ENCODE measurements at regions not wholly inside any gene's neighbourhood (a gene's known extent, or its start where the extent isn't known, plus 50 kb on each side); places are given as distances from the start of the nearest gene placed in this dataset.

DNA sequence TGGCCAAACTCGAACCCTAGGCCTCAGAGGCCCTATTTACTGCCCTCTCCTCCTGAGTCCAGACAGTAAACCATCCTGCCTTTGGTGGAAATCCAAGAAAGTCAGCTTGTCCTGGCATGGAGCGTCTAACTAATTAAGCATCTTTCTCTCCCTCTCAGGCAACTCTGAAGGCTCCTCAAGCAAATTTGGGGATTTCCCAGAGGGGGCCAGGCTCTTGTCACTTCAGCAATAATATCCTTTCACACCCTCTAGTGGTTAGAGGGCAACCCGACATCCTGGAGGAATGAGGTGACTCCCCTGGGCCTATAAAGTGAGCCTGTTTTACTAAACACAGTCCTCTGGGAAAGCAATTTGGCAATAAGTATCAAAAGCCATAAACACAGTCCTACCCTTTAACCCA lies 60.4 kb downstream of the NOG start:
- Histone ChIP-seq H3K4me1 (no peaks in the 10 kb centered on the region), H3K27ac (no peak overlapping the region), H3K9me3 (peaks cover 19% of the 10 kb centered on the region; the same call in 1 of the 3 replicates), H3K4me3 (no peak overlapping the region), H3K4me2 (no peak overlapping the region)
- no peak for FAIRE-seq
- peak; percentile 89 to 97 for ATAC-seq
- TF ChIP-seq, protein P1, sequence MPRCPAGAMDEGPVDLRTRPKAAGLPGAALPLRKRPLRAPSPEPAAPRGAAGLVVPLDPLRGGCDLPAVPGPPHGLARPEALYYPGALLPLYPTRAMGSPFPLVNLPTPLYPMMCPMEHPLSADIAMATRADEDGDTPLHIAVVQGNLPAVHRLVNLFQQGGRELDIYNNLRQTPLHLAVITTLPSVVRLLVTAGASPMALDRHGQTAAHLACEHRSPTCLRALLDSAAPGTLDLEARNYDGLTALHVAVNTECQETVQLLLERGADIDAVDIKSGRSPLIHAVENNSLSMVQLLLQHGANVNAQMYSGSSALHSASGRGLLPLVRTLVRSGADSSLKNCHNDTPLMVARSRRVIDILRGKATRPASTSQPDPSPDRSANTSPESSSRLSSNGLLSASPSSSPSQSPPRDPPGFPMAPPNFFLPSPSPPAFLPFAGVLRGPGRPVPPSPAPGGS (IDR thresholded peaks at IDR 0.05), result no peak
- TF ChIP-seq RAD21 (conservative IDR thresholded peaks at IDR 0.05 in 1 of 2, IDR thresholded peaks at IDR 0.05 in 1 of 2), result peak; percentile 46 to 58; a peak in 4 of 5 replicates
- TF ChIP-seq SMC3 (IDR thresholded peaks at IDR 0.05), result peak; percentile 43; the same call in 2 of the 3 replicates
- TF ChIP-seq CTCF (IDR thresholded peaks at IDR 0.05), result peak; percentile 41
- CTCF ChIA-PET, result interaction anchor here (0.9 to 1.8 kb wide), 11 partner anchors 14 to 154 kb away, joined by 3 to 5 read pairs (median 3); no protein-coding TSS in a partner anchor
- DNase-seq (ENCODE audit: low read depth in 1 of 2, low spot score in 1 of 2), result peak; percentile 54 to 72
- POLR2A ChIA-PET, result no interaction called here
- 26% methylated on average over 3 of the region's 3 CpGs for WGBS (ENCODE audit: missing lambda C conversion rate)

- DNase-seq (ENCODE audit: low read depth in 1 of 2, low spot score in 1 of 2) (no peak), FAIRE-seq (no peak), ATAC-seq (no peak)
- TF ChIP-seq TP53 (CRISPR knock-in tag; IDR thresholded peaks at IDR 0.05) (no peak), CTCF (IDR thresholded peaks at IDR 0.05) (no peak), ZNF302 (CRISPR knock-in tag; IDR thresholded peaks at IDR 0.05) (no peak), NR3C1 (IDR thresholded peaks at IDR 0.05) (no peak), RARB (CRISPR knock-in tag; IDR thresholded peaks at IDR 0.05) (no peak), NPAS2 (CRISPR knock-in tag; IDR thresholded peaks at IDR 0.05; ENCODE audit: borderline replicate concordance) (no peak), ZC3H11A (IDR thresholded peaks at IDR 0.05) (no peak), RNF2 (IDR thresholded peaks at IDR 0.05; ENCODE audit: borderline replicate concordance, low read depth) (no peak), CBX2 (IDR thresholded peaks at IDR 0.05; ENCODE audit: borderline replicate concordance, low read depth) (no peak), HEYL (CRISPR knock-in tag; IDR thresholded peaks at IDR 0.05) (no peak), EHMT2 (IDR thresholded peaks at IDR 0.05; ENCODE audit: low read depth) (no peak), FOSB (CRISPR knock-in tag; IDR thresholded peaks at IDR 0.05) (no peak), MAZ (IDR thresholded peaks at IDR 0.05; ENCODE audit: borderline replicate concordance, low read depth, low read length) (no peak)
- TF ChIP-seq, protein P2, sequence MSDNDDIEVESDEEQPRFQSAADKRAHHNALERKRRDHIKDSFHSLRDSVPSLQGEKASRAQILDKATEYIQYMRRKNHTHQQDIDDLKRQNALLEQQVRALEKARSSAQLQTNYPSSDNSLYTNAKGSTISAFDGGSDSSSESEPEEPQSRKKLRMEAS (IDR thresholded peaks at IDR 0.05), result no peak
- TF ChIP-seq, protein P3, sequence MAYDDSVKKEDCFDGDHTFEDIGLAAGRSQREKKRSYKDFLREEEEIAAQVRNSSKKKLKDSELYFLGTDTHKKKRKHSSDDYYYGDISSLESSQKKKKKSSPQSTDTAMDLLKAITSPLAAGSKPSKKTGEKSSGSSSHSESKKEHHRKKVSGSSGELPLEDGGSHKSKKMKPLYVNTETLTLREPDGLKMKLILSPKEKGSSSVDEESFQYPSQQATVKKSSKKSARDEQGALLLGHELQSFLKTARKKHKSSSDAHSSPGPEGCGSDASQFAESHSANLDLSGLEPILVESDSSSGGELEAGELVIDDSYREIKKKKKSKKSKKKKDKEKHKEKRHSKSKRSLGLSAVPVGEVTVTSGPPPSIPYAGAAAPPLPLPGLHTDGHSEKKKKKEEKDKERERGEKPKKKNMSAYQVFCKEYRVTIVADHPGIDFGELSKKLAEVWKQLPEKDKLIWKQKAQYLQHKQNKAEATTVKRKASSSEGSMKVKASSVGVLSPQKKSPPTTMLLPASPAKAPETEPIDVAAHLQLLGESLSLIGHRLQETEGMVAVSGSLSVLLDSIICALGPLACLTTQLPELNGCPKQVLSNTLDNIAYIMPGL (CRISPR knock-in tag; IDR thresholded peaks at IDR 0.05; ENCODE audit: borderline replicate concordance), result no peak
- Histone ChIP-seq H3K27ac (no peak overlapping the region), H3K4me3 (no peak overlapping the region), H3K4me2 (no peak overlapping the region), H3K9me3 (peaks cover 13% of the 10 kb centered on the region; the same call in 1 of the 3 replicates), H3K4me1 (no peaks in the 10 kb centered on the region)
- POLR2A ChIA-PET, result no interaction called here
- WGBS (ENCODE audit: missing lambda C conversion rate), result 79% methylated on average over 5 of the region's 5 CpGs
- CTCF ChIA-PET, result interaction anchor here (0.6 to 2.9 kb wide), 9 partner anchors 12 to 78 kb away, joined by 3 to 19 read pairs (median 4); partner anchors contain the start of gene NOG
Measured at GRCh38 chr17:56656701-56657327, 63.3 kb downstream of the NOG start.
